MM.1S (cell line): ENCODE measurements at regions not wholly inside any gene's neighbourhood (a gene's known extent, or its start where the extent isn't known, plus 50 kb on each side); places are given as distances from the start of the nearest gene placed in this dataset.

Source experiments
- DNase-seq: peaks from one replicate; pipeline ENCODE4 v3.0.0-alpha.2; 2015
- H2AFZ ChIP-seq: fragments of 300-600 bp; sonication (generic); 2 replicates; pipeline ENCODE4 v1.6.0; 2016; ENCODE audit warnings: antibody characterized with exemption, low read length
- H3F3A ChIP-seq: fragments of 300-600 bp; sonication (generic); 2 replicates; pipeline ENCODE4 v1.6.1; 2016; ENCODE audit warnings: mild to moderate bottlenecking, antibody characterized with exemption, low read length, moderate library complexity, mixed read lengths; ENCODE audit not compliant: insufficient read depth
- H3K27ac ChIP-seq: fragments of 300-600 bp; sonication (generic); 2 replicates; pipeline ENCODE4 v1.5.1; 2016; ENCODE audit warnings: mild to moderate bottlenecking, low read length
- H3K27me3 ChIP-seq: fragments of 300-600 bp; sonication (generic); replicated peaks from 2 replicates; pipeline ENCODE4 v1.6.0; 2016; ENCODE audit warnings: low read length; ENCODE audit not compliant: insufficient read depth
- H3K36me3 ChIP-seq: fragments of 300-600 bp; sonication (generic); replicated peaks from 2 replicates; pipeline ENCODE4 v1.6.1; 2016; ENCODE audit warnings: mild to moderate bottlenecking, low read length, mixed read lengths; ENCODE audit not compliant: insufficient read depth
- H3K4me1 ChIP-seq: fragments of 300-600 bp; sonication (generic); 2 replicates; pipeline ENCODE4 v1.6.1; 2016; ENCODE audit warnings: low read length, mixed read lengths
- H3K4me2 ChIP-seq: fragments of 300-600 bp; sonication (generic); 2 replicates; pipeline ENCODE4 v1.6.0; 2016; ENCODE audit warnings: low read depth, low read length
- H3K4me3 ChIP-seq: fragments of 300-600 bp; sonication (generic); 2 replicates; pipeline ENCODE4 v1.5.1; 2016; ENCODE audit warnings: low read length, mixed read lengths
- H3K79me2 ChIP-seq: fragments of 300-600 bp; sonication (generic); 2 replicates; pipeline ENCODE4 v1.6.1; 2016; ENCODE audit warnings: mixed run types, low read length, mixed read lengths
- H3K9ac ChIP-seq: fragments of 300-600 bp; sonication (generic); 2 replicates; pipeline ENCODE4 v1.6.1; 2016; ENCODE audit warnings: low read length, mixed read lengths
- H3K9me2 ChIP-seq: fragments of 300-600 bp; sonication (generic); replicated peaks from 2 replicates; pipeline ENCODE4 v1.6.1; 2016; ENCODE audit warnings: mild to moderate bottlenecking, low read length, mixed read lengths; ENCODE audit not compliant: insufficient read depth
- H3K9me3 ChIP-seq: fragments of 300-600 bp; sonication (generic); replicated peaks from 2 replicates; pipeline ENCODE4 v1.6.1; 2016; ENCODE audit warnings: mild to moderate bottlenecking, low read length, mixed read lengths; ENCODE audit not compliant: insufficient read depth
- H4K20me1 ChIP-seq: fragments of 300-600 bp; sonication (generic); 2 replicates; pipeline ENCODE4 v1.6.1; 2016; ENCODE audit warnings: mild to moderate bottlenecking, low read length, moderate library complexity, mixed read lengths; ENCODE audit not compliant: insufficient read depth
- EZH2 ChIP-seq: fragments of 300-600 bp; sonication (generic); optimal IDR thresholded peaks from 2 replicates; pipeline ENCODE3; 2017; ENCODE audit warnings: low read depth, mild to moderate bottlenecking, antibody characterized with exemption, low read length, mixed read lengths
- EZH2phosphoT487 ChIP-seq: fragments of 300-600 bp; sonication (generic); IDR thresholded peaks from 2 replicates; pipeline ENCODE4 v1.6.1; 2018; ENCODE audit warnings: antibody characterized with exemption, low read length
- TF ChIP-seq, protein P1 (sequence below): fragments of 300-600 bp; sonication (generic); IDR thresholded peaks from 2 replicates; pipeline ENCODE4 v1.5.1; 2016; ENCODE audit warnings: antibody characterized with exemption, low read length, mixed read lengths

- Histone ChIP-seq H3K4me2 (no peak overlapping the region), H3K4me3 (no peak overlapping the region), H3K4me1 (no peaks in the 10 kb centered on the region), H3K27ac (no peak overlapping the region), H3K9me2 (no peaks in the 10 kb centered on the region), H2AFZ (no peak overlapping the region), H3K79me2 (no peaks in the 10 kb centered on the region), H3K36me3 (no peaks in the 10 kb centered on the region), H3K9ac (no peak overlapping the region), H3K9me3 (no peaks in the 10 kb centered on the region), H3F3A (no peaks in the 10 kb centered on the region), H3K27me3 (no peaks in the 10 kb centered on the region), H4K20me1 (no peaks in the 10 kb centered on the region)
- TF ChIP-seq EZH2phosphoT487 (no peak), EZH2 (no peak)
- TF ChIP-seq, protein P1, sequence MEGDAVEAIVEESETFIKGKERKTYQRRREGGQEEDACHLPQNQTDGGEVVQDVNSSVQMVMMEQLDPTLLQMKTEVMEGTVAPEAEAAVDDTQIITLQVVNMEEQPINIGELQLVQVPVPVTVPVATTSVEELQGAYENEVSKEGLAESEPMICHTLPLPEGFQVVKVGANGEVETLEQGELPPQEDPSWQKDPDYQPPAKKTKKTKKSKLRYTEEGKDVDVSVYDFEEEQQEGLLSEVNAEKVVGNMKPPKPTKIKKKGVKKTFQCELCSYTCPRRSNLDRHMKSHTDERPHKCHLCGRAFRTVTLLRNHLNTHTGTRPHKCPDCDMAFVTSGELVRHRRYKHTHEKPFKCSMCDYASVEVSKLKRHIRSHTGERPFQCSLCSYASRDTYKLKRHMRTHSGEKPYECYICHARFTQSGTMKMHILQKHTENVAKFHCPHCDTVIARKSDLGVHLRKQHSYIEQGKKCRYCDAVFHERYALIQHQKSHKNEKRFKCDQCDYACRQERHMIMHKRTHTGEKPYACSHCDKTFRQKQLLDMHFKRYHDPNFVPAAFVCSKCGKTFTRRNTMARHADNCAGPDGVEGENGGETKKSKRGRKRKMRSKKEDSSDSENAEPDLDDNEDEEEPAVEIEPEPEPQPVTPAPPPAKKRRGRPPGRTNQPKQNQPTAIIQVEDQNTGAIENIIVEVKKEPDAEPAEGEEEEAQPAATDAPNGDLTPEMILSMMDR, result no peak
- no peak for DNase-seq
Observed at GRCh38 chr14:96626916-96627315, 124.7 kb downstream of the PAPOLA start.

DNA sequence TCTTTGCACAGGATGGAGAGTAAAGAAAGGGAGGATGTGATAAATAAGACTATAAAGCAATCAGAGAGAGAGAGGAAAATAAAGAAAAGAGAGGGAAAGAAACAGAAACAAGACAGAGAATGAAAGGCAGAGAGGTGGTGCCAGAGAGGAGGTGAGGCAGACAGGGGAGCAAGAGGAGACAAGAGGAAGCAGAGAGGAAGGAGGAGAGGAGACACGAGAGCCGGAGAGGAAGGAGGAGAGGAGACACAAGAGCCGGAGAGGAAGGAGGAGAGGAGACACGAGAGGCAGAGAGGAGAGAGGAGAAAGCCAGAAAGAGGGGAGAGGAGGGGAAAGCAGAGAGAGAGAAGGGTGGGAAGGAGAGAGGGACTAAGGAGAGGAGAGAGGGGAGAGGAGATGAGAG, 125.2 kb downstream of the PAPOLA start:
- Histone ChIP-seq H3K27me3 (no peaks in the 10 kb centered on the region), H4K20me1 (no peaks in the 10 kb centered on the region), H3F3A (no peaks in the 10 kb centered on the region), H3K27ac (no peak overlapping the region), H3K9ac (no peak overlapping the region), H2AFZ (no peak overlapping the region), H3K4me3 (no peak overlapping the region), H3K4me1 (no peaks in the 10 kb centered on the region), H3K36me3 (no peaks in the 10 kb centered on the region), H3K79me2 (no peaks in the 10 kb centered on the region), H3K9me3 (no peaks in the 10 kb centered on the region), H3K4me2 (no peak overlapping the region), H3K9me2 (no peaks in the 10 kb centered on the region)
- no peak for TF ChIP-seq EZH2phosphoT487
- DNase-seq, result no peak

- Histone ChIP-seq H2AFZ (no peak overlapping the region), H3K4me3 (no peak overlapping the region), H3K4me2 (no peak overlapping the region), H3K9me3 (no peaks in the 10 kb centered on the region), H3K27me3 (no peaks in the 10 kb centered on the region), H3K4me1 (no peaks in the 10 kb centered on the region), H3K9me2 (no peaks in the 10 kb centered on the region), H4K20me1 (no peaks in the 10 kb centered on the region), H3K79me2 (no peaks in the 10 kb centered on the region), H3K9ac (no peak overlapping the region), H3F3A (no peaks in the 10 kb centered on the region), H3K36me3 (no peaks in the 10 kb centered on the region), H3K27ac (no peak overlapping the region)
- TF ChIP-seq, protein P1, result no peak
- TF ChIP-seq EZH2, result no peak
- no peak for TF ChIP-seq EZH2phosphoT487
- no peak for DNase-seq
Observed at GRCh38 chr14:96627811-96628775, 125.9 kb downstream of the PAPOLA start.

- TF ChIP-seq, protein P1, result no peak
- TF ChIP-seq EZH2, result no peak
- no peak for TF ChIP-seq EZH2phosphoT487
Observed at GRCh38 chr14:96629082-96629481, 126.9 kb downstream of the PAPOLA start.

More at GRCh38 chr14:96629082-96629481, 126.9 kb downstream of the PAPOLA start:
- no peaks in the 10 kb centered on the region for H4K20me1 ChIP-seq
- no peak overlapping the region for H3K4me2 ChIP-seq
- no peaks in the 10 kb centered on the region for H3K27me3 ChIP-seq
- H3F3A ChIP-seq, result no peaks in the 10 kb centered on the region
- H3K9me3 ChIP-seq, result no peaks in the 10 kb centered on the region
- no peak for DNase-seq
- no peak overlapping the region for H3K4me3 ChIP-seq
- no peaks in the 10 kb centered on the region for H3K36me3 ChIP-seq
- no peak overlapping the region for H2AFZ ChIP-seq
- H3K9me2 ChIP-seq, result no peaks in the 10 kb centered on the region
- no peaks in the 10 kb centered on the region for H3K79me2 ChIP-seq
- no peaks in the 10 kb centered on the region for H3K4me1 ChIP-seq
- H3K27ac ChIP-seq, result no peak overlapping the region
- H3K9ac ChIP-seq, result no peak overlapping the region
